Head of caudate nucleus (tissue), 42 donors: ENCODE measurements at regions not wholly inside any gene's neighbourhood (a gene's known extent, or its start where the extent isn't known, plus 50 kb on each side); places are given as distances from the start of the nearest gene placed in this dataset.

ENCODE experiments used
- DNase-seq, 42 donors: peaks; one replicate each; pipeline versions ENCODE4 v3.0.0 to v3.0.0-alpha.2; 2020 to 2021; ENCODE audit warnings: mixed read lengths in 7 of 42
- intact Hi-C: fragments of 100-400 bp; cut with DNase I; formaldehyde crosslinking; loops from one replicate; pipeline ENCODE4 v1.15.0; 2022

DNA sequence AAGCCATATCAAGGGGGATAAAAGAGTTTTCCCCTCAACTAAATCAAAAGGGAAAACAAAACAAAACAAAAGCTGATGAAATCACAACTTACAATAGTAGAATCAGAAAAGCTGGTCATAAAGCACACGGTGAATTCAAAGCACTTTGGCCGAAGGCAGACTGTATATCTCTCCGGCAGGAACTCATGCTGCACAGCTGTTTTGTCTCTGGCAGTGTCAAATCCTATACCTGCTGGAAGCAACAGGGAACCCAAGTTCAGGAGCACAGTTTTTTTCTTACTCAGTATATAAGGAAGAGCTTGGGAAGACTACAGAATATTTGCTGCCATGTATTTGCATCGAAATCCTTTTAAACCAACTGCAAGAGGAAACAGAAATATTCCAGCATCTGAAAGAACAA is 213.7 kb downstream of the RFC3 start:
- no peak for DNase-seq
- intact Hi-C loops, result no loop called here

DNA sequence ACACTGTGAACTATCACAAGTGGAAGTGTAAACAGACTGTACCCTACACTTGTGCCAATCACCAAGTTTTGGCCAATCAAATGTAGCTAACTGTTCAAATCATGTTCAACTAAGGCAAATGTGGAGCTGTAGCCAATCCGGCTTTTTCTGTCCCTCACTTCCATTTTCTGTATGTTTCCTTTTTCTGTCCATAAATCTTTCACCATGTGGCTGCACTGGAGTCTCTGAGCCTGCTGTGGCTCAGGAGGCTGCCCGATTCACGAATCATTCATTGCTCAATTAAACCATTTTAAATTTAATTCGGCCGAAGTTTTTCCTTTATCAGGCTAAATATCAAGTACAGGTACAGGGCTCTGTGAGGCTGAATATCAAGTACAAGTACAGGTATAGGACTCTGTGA is 216.5 kb downstream of the RFC3 start:
- intact Hi-C loops, result no loop called here
- no peak for DNase-seq

DNA sequence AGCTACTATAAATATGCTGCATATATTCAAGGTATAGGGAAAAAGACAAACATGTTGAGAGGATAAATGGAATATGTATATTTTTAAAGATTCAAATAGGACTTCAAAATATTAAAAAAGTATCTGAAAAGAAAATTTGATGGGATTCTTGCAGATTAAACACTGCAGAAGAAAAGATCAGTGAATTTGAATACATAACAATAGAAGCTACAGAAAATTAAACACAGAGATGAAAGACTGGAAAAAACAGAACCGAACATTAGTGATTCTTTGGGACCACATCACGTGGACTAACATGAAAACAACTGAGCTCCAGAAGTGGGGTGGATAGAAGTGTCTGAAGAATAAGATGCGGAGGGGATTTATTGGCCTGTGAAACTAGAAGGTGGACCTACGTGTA is 217.2 kb downstream of the RFC3 start:
- intact Hi-C loops, result no loop called here
- DNase-seq, result no peak

DNA sequence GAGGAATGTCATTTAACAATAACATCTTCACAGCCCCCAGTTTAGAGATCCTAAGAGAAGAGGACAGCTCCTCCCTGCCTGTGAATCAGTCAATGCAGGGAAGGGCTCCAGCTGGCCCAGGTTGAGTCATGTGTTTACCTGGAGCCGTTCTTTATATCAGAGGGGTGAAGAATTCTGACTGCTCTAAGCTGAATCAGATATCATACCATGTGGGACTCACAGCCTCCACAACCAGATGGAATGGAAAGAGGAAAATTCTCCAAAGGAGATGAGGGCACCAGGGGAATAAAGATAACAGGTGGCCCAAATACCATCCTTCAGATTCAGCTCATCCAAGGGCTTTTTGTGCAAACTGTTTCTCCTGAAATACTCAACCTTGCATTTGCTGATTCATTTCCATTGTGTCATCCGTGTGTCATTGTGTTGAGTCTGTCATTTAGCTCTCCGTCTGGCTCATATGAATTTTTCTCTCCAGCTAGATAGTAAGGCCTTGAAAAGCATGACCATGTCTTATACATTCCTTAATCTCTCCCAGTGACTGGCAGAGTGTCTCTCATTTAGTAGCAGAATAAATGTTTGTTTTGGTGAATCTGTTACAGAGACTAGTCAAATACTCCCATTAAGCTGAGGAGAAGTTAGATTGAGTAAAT is 217.9 kb downstream of the RFC3 start:
- DNase-seq, result no peak
- intact Hi-C loops, result no loop called here

DNA sequence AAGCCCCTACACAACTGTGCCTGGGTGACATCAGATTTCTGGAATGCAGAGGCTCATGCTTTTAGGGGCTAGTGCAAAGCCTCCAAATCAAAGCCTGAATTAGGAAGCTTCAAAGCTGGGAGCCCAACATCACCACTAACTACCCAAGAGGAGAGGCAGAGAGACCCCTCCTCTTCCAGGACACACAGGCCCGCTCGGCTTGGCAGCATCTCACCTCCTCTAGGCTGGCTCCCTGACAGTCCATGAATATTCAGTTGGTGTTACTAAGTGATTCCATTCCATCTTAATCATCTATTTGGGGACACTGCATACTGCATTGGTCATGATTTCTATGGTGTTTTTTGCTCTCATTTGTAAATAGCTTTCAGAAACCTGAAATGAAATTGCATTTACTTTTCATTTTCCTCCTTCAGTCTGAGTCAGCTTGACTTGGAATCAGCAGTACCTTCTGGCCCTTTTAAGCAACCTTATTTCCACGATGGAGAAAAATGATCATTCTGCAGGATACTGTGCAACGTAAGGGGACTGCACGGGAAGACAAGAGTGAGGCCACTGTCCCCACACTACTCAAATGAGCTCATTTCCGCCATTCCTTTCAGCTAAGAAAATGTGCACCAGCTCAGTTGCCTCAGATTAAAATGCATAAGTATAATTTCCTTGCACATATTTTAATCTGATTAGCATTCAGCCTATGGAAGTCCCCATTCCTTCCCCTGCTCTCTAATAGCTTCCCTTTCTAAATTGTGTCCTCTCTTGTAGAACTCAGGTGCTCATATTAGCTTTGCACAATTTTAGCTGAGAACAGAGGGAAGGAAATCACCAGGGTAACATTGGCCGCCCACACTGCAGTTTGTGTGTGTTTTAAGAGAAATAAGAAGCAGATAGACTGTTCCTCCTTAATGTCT is 219.9 kb downstream of the RFC3 start:
- intact Hi-C loops, result no loop called here
- DNase-seq, result peak in 37 of 42 donors; percentile 9 to 71 (median 41)

DNA sequence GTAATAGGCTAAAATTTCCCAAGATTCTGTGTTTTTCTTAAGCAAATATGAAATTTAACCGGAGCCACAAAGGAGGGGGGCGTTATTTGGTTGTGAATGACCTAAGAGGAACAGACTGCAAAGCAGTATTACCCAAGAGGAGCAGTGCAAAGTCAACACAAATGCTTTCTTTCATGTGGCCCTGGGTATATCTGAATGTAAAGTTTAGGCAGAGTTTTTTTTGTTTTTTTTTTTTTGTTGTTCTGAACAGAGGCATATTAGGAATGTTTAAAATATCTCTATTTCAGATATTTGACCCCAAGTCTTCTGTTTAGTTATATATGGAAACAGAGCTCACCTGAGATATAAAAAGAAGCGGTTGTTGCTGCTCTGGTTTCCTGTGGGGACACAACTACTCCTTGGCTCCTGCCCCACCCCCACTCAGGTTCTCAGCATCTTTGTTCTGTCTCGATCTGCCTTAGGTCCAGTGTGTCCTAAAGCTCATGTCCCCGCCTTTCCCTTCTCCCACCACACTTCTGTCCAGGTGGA is 220.7 kb downstream of the RFC3 start:
- DNase-seq, result no peak
- intact Hi-C loops, result no loop called here

DNA sequence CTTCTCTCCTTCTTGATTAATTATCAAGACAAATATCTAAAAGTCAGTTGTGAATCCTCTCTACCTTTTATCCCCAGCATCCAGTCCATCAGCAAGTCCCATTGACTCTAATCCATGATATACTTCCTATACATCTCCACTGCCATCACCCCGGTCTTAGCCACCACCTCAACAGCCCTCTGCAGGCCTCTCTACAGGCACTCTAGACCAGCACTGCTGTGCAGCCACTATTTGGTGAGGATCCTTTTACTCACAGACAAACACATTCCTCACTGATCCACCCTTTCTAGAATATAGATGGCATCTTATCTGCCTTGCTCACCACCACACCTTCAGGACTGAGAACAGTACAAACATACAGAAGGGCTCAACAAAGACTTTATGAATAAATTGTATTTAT is 221.7 kb downstream of the RFC3 start:
- intact Hi-C loops, result no loop called here
- no peak for DNase-seq

DNA sequence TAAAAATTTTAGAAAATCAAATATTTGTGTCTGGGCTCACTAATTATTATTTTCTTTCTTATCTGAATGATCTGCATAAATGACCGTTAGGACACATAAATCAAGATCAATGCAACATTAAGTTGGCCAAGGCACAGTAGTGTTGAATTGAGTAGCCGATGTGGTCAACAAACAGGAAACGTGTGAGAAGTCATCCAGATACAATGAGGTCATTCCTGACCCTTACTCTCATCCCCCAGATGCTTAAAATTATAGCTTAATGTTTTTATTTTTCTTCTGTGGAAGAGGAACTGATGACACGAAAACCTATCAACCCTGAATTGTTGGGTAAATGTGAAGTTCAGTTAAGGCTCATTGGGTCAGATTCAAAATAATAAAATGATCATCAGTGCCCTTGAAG is 222.9 kb downstream of the RFC3 start:
- intact Hi-C loops, result no loop called here
- no peak for DNase-seq

DNA sequence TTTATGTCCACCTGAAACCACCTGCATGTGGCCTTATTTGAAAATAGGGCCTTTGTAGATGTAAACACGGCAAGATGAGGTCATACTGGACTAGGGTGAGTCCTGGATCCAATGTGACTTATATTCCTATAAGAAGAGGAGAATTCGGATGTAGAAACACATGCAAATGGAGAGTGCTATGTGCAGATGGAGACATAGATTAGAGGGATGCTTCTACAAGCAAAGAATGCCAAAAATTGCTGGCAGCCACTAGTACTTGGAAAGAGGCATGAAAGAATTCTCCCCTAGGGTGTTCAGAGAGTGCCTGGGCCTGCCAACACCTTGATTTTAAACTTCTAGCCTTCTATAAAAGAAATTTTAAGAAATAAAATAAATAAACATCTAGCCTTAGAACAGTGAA is 226.1 kb downstream of the RFC3 start:
- intact Hi-C loops, result no loop called here
- no peak for DNase-seq

DNA sequence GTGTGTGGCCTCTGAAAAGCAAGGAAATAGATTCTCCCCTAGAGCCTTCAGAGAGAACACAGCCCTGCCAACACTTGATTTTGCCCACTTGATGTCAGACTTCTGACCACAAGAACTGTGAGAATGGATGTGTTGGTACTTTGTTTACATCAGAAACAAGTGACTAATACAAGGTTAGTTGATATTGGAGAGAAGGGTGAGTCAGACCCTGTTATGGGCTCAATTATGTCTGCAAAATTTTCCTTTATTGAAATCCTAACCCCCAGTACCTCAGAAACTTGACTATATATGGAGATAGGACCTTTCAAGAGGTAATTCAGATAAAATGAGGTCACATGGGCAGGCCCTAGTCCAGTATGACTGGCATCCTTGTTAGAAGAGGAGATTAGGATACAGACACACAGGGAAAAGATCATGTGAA is 226.7 kb downstream of the RFC3 start:
- DNase-seq, result no peak
- intact Hi-C loops, result no loop called here

DNA sequence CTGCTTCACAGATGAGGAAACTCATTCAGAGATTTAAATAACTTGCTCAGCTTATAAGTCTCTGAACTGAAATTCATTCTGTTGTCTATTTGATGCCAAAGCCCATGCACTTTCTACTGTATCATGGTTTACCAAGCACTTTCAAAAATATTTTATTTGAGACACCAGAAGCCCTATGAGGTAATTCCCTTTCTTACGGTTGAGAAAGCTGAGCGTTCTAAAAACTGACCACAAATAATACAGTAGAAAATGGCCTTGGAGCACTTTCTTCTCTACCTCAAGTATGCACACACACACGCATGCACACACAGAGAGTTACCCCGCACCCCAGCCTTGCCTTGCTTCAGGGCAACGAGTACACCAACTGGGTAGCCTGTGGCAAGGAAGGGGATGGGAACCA is 228.5 kb downstream of the RFC3 start:
- intact Hi-C loops, result no loop called here
- no peak for DNase-seq

DNA sequence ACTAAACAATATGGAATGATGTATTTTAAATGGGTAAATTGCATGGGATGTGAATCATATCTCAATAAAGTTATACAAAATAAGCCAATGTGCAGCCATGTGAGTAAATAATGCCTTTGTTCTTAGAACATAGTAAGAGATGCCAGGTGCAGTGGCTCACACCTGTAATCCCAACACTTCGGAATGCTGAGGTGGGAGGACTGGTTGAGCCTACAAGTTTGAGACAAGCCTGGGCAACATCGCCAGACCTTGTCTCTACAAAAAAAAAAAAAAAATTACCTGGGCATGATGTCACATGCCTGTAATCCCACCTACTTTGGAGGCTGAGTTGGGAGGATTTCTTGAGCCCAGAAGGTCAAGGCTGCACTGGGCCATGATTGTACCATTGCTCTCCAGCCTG is 230.7 kb downstream of the RFC3 start:
- intact Hi-C loops, result no loop called here

DNA sequence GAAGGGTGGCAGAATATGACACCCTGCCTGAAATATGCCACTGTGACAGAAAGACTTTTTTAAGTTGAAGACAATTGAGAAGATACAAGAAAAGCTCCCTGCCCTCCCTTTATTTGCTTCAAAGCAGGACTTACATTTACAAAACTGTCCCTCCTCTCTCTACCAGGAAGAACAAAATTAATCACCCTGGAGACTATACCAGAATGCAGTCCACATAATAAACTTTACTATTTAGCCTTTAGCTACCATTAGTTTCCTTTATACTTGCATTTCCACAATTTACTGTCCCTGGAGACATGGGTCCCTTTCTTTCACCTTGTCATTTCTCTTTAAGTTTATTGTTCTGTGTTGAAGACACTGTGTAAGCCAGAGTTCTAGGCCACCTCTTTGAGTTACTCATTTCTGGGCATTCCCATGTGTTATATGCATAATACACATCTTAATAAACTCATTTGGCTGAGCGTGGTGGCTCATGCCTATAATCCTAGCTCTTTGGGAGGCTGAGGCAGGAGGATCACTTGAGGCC is 238.8 kb downstream of the RFC3 start:
- intact Hi-C loops, result no loop called here
- DNase-seq, result no peak

More for the DNA sequence above, 230.7 kb downstream of the RFC3 start:
- DNase-seq, result no peak

DNA sequence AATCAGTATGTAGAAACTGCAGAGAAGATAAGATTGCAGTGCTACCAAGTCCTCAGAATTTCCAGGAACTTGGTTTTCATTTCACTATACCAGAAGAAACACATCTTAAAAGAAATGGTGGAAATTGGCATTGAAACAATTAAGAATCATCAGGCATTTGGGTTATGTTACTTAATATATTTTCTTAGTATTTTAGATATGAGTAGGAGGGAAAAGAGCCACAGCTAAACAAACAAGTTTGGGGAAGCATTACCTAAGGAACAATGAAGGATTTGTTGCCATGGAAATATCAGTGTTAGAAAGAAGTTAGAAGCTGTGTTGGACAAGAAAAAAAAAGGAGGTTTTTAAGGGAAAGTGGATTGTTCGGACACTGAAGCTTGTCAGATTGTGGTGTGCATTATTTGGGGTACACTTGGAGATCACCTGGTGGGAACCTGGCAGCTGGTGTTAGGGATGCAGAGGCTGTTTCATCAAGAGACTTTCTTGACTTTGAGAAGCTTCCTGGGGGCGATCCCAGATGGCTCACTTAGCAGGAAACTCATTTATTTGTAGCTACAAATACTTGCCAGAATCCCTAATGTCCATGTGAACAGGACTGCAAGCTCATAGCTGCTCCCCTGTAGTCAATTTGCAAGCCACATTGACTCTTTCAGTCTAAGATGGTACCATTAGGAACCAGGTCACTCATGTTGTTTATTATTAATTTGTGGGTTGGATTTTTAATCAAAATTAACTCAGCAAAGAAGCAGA is 246.7 kb downstream of the RFC3 start:
- DNase-seq, result no peak
- intact Hi-C loops, result no loop called here

DNA sequence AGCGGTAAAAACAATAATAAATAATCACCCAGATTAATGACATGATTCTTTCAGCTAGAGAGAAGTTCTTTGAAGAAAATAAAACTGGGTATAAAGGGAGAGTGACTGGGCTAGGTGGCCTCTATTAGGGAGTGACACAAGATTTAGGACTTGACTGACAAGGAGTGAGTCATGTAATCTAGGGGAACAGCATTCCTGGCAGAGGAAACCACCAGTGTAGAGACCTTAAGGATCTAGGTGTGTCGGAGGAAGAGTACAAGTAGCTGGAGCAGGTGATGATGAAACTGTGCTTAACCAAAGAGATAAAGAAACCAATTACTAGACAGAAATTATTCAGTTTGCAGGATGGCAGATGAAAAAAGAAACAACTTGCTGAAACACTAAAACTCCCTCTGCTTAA is 248.0 kb downstream of the RFC3 start:
- no peak for DNase-seq
- intact Hi-C loops, result no loop called here

DNA sequence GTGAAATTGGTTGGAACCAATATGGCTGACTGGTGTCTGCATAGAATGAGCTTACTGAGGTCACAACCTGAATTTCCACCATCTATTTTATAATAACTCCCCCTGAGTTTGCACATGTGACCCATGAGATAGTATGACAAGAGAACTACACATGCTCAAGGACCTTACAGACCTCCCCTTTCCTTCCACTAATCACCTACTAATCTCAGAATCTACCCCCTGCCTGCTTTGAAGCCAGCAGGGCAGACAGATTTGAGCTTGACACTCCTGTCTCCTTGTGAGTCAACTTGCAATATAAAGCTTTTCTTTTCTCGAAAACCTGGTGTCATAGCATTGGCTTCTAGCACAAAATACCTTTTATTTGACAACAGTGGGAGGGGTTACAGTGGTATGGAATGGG is 248.4 kb downstream of the RFC3 start:
- intact Hi-C loops, result no loop called here

DNA sequence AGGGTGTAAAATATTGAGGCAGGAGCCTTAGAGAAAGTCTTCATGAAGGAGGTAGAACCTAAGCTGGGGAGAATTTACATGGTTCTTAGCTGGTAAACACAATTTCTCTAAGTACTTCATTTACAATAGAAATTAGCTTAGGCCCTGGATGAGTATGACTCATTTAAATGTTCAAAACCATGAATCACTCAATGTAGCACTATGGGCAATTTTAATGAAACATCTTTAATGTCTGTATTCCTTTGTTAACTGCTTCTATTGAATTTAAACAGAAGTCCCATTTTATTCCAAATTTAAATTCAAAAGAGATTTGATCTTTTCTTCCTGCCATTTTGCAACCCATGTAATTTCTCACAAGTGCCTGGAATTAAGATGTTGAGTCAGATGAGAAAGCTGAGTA is 252.1 kb downstream of the RFC3 start:
- no peak for DNase-seq
- intact Hi-C loops, result no loop called here

More for the DNA sequence above, 248.4 kb downstream of the RFC3 start:
- no peak for DNase-seq

DNA sequence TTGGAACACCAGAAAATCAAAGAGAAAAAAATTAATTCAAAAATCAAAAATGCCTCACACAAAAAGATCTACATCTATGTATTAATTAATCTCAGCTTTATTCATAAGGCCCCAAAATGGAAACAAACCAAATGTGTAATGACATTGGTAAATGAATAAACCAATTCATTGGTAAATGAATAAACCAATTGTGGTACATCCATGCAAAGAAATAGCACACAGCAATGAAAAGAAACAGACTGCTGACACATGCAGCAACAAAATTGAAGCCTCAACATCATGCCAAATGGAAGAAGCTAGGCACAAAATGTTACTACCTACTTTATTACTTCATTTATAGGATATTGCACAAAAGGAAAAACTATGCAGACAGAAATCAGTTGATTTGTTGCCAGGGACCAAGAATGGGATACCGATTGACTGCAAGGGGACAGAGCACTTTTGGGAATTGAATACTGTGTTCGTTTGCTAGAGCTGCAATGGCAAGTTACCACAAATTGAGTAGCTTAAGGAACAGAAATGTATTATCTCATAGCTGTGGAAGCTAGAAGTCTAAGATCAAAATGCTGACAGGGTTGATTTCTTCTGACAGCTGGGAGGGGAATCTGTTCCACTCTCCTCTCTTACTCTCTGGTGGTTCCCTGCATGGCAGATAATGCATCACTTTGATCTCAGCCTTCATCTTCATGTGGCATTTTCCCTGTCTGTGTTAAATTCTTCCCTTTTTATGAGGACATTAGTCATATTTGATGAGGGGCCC is 252.8 kb downstream of the RFC3 start:
- intact Hi-C loops, result no loop called here
- DNase-seq, result no peak

DNA sequence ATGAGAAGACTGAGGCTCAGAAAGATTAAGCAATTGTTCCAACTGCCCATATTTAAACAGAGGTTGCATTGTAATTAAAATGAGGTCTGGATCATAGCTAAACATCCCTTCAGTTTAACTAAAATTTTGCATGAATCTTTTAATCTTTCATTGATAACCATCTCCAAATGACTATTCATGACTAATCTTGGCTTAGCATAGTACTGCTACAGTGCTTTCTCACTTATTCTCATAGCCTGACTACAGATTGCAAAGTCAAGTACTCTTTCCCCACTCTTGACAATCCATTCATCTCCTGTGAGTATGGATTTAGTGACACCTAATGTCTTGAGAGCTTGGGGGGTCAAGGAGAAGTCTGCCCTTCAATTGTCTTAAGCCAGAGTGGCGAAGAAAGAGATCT is 258.4 kb downstream of the RFC3 start:
- DNase-seq, result no peak
- intact Hi-C loops, result no loop called here
